AG04449 (cell line): ENCODE measurements at regions not wholly inside any gene's neighbourhood (a gene's known extent, or its start where the extent isn't known, plus 50 kb on each side); places are given as distances from the start of the nearest gene placed in this dataset.
"Not testable (repeated sequence)": the region's sequence is repeated elsewhere in the genome, so short reads cannot be mapped to it uniquely, and the experiment has no call there.

Experiments used
- CTCF ChIA-PET: fragments of 350-600 bp; formaldehyde crosslinking; extraction: SDS; loops from one replicate; lab custom pipeline; 2021; ENCODE audit warnings: antibody characterized with exemption; lab: Yijun Ruan, JAX
- POLR2A ChIA-PET: fragments of 400-600, 350-600 bp; formaldehyde crosslinking; extraction: SDS; loops from one replicate; lab custom pipeline; 2020; ENCODE audit warnings: antibody characterized with exemption, inconsistent platforms; lab: Yijun Ruan, JAX
- DNase-seq: peaks from one replicate; pipeline ENCODE4 v3.0.0-alpha.2; 2010; ENCODE audit warnings: low read depth, low spot score
- H3K4me3 ChIP-seq: 2 replicates; pipeline ENCODE4 v1.5.1; 2011; ENCODE audit warnings: low read depth, mild to moderate bottlenecking, control low read depth, low read length
- TF ChIP-seq, protein P1 (sequence below): IDR thresholded peaks from one replicate; pipeline ENCODE4 v1.5.1; 2011; ENCODE audit warnings: mild to moderate bottlenecking, moderate library complexity, low read length, control low read depth, inconsistent platforms; ENCODE audit not compliant: insufficient read depth; ENCODE audit errors: missing control alignments

DNA sequence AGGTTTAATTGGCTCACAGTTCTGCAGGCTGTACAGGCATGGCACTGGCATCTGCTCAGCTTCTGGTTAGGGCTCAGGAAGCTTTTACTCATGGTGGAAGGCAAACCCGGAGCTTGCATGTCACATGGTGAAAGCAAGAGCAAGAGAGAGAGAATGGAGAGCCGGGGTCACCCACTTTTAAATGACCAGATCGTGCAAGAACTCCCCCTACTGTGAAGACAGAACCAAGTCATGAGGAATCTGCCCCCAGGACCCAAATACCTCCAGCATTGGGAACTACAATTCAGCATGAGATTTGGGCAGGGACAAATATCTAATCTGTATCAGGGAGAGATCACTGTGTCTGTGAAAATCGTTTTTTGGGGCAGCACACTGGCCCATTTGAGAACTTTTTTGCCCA lies 110.0 kb upstream of the MYO3A start:
- TF ChIP-seq, protein P1, sequence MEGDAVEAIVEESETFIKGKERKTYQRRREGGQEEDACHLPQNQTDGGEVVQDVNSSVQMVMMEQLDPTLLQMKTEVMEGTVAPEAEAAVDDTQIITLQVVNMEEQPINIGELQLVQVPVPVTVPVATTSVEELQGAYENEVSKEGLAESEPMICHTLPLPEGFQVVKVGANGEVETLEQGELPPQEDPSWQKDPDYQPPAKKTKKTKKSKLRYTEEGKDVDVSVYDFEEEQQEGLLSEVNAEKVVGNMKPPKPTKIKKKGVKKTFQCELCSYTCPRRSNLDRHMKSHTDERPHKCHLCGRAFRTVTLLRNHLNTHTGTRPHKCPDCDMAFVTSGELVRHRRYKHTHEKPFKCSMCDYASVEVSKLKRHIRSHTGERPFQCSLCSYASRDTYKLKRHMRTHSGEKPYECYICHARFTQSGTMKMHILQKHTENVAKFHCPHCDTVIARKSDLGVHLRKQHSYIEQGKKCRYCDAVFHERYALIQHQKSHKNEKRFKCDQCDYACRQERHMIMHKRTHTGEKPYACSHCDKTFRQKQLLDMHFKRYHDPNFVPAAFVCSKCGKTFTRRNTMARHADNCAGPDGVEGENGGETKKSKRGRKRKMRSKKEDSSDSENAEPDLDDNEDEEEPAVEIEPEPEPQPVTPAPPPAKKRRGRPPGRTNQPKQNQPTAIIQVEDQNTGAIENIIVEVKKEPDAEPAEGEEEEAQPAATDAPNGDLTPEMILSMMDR: no peak
- ChIA-PET CTCF (no interaction called here), POLR2A (no interaction called here)
- no peak overlapping the region for H3K4me3 ChIP-seq
- DNase-seq: no peak

- H3K4me3 ChIP-seq: no peak overlapping the region
- TF ChIP-seq, protein P1: no peak
- no peak for DNase-seq
- CTCF ChIA-PET: no interaction called here
- POLR2A ChIA-PET: no interaction called here
Observed at GRCh38 chr10:25828475-25828874, 105.6 kb upstream of the MYO3A start.

GRCh38 chr10:25831080-25831479 lies 102.9 kb upstream of the MYO3A start:
- DNase-seq: no peak
- TF ChIP-seq, protein P1: no peak
- ChIA-PET POLR2A (no interaction called here), CTCF (no interaction called here)
- no peak overlapping the region for H3K4me3 ChIP-seq

DNA sequence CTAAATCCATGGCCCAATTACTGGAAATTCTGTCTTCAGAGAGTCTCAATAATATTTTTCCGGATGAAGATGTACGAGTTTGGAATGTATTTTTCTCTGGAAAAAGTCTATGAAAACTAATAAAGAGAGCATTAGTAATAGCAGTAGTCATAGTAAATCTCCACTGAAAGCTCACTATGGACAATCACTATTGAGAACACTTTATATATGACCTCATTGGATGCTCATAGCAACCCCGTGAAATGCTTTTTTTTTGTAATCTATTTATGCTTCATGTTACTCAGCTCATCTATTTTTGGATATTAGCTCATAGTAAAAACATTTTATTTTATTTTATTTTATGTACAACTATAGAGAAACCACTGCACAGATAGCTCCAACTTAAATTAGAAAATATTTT lies 94.3 kb upstream of the MYO3A start:
- H3K4me3 ChIP-seq: no peak overlapping the region
- DNase-seq: no peak
- CTCF ChIA-PET: no interaction called here
- TF ChIP-seq, protein P1: no peak
- POLR2A ChIA-PET: no interaction called here

DNA sequence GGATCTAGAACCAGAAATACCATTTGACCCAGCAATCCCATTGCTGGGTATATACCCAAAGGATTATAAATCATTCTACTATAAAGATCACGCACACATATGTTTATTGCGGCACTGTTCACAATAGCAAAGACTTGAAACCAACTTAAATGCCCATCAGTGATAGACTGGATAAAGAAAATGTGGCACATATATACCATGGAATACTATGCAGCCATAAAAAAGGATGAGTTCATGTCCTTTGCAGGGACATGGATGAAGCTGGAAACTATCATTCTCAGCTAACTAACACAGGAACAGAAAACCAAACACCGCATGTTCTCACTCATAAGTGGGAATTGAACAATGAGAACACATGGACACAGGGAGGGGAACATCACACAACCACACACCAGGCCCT lies 93.2 kb upstream of the MYO3A start:
- H3K4me3 ChIP-seq, POLR2A ChIA-PET, CTCF ChIA-PET, DNase-seq: not testable (repeated sequence)

GRCh38 chr10:25842146-25842545 lies 91.9 kb upstream of the MYO3A start:
- TF ChIP-seq, protein P1: no peak
- ChIA-PET POLR2A (no interaction called here), CTCF (no interaction called here)
- no peak for DNase-seq
- no peak overlapping the region for H3K4me3 ChIP-seq

GRCh38 chr10:25843551-25844170 lies 90.4 kb upstream of the MYO3A start:
- H3K4me3 ChIP-seq: no peak overlapping the region
- ChIA-PET CTCF (no interaction called here), POLR2A (no interaction called here)
- TF ChIP-seq, protein P1: no peak
- no peak for DNase-seq

DNA sequence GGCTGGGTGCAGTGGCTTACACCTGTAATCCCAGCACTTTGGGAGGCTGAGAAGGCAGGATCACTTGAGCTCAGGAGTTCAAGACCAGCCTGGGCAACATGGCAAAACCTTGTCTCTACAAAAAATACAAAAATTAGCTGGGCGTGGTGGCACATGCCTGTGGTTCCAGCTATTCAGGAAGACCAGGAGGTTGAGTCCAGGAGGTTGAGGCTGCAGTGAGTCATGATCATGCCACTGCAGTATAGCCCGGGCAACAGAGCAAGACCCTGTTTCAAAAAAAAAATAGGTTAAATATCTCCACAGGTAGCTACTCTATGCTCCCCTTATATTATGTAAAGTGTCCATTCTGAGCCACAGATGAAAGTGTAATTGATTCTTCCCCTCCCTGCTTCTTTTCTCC lies 89.3 kb upstream of the MYO3A start:
- DNase-seq, CTCF ChIA-PET, H3K4me3 ChIP-seq, POLR2A ChIA-PET: not testable (repeated sequence)
